NAMALWA (cell line): ENCODE measurements at regions not wholly inside any gene's neighbourhood (a gene's known extent, or its start where the extent isn't known, plus 50 kb on each side); places are given as distances from the start of the nearest gene placed in this dataset.

ENCODE experiments used
- DNase-seq: peaks from one replicate; pipeline ENCODE4 v3.0.0-alpha.2; 2015; ENCODE audit warnings: low spot score

- no peak for DNase-seq
Measured at GRCh38 chr22:19621373-19622060, 92.8 kb upstream of the SEPTIN5 start.

- peak; percentile 80 for DNase-seq
Measured at GRCh38 chr22:19622061-19622441, 92.3 kb upstream of the SEPTIN5 start.

GRCh38 chr22:19625331-19626041, 88.8 kb upstream of the SEPTIN5 start:
- no peak for DNase-seq

GRCh38 chr22:19626042-19626587, 88.2 kb upstream of the SEPTIN5 start:
- no peak for DNase-seq

- no peak for DNase-seq
Measured at GRCh38 chr22:19626666-19627065, 87.6 kb upstream of the SEPTIN5 start.

GRCh38 chr22:19628038-19628776, 86.1 kb upstream of the SEPTIN5 start:
- DNase-seq, result no peak

- no peak for DNase-seq
Measured at GRCh38 chr22:19629331-19629719, 85.0 kb upstream of the SEPTIN5 start.

GRCh38 chr22:19629720-19630419, 84.4 kb upstream of the SEPTIN5 start:
- peak; percentile 89 for DNase-seq

- DNase-seq, result no peak
Measured at GRCh38 chr22:19630614-19631013, 83.7 kb upstream of the SEPTIN5 start.

GRCh38 chr22:19631899-19632667, 82.2 kb upstream of the SEPTIN5 start:
- DNase-seq, result peak; percentile 66

GRCh38 chr22:19632668-19633148, 81.6 kb upstream of the SEPTIN5 start:
- DNase-seq, result no peak

- no peak for DNase-seq
Measured at GRCh38 chr22:19634226-19634975, 79.9 kb upstream of the SEPTIN5 start.

GRCh38 chr22:19635644-19636043, 78.7 kb upstream of the SEPTIN5 start:
- no peak for DNase-seq

- DNase-seq, result no peak
Measured at GRCh38 chr22:19636696-19637407, 77.5 kb upstream of the SEPTIN5 start.

- DNase-seq, result no peak
Measured at GRCh38 chr22:19637408-19638281, 76.7 kb upstream of the SEPTIN5 start.

- DNase-seq, result no peak
Measured at GRCh38 chr22:19638282-19639015, 75.9 kb upstream of the SEPTIN5 start.

GRCh38 chr22:19639610-19640135, 74.6 kb upstream of the SEPTIN5 start:
- no peak for DNase-seq

GRCh38 chr22:19640306-19640705, 74.0 kb upstream of the SEPTIN5 start:
- DNase-seq, result no peak
